ENCODE measurements at regions not wholly inside any gene's neighbourhood (a gene's known extent, or its start where the extent isn't known, plus 50 kb on each side); places are given as distances from the start of the nearest gene placed in this dataset.

DNA sequence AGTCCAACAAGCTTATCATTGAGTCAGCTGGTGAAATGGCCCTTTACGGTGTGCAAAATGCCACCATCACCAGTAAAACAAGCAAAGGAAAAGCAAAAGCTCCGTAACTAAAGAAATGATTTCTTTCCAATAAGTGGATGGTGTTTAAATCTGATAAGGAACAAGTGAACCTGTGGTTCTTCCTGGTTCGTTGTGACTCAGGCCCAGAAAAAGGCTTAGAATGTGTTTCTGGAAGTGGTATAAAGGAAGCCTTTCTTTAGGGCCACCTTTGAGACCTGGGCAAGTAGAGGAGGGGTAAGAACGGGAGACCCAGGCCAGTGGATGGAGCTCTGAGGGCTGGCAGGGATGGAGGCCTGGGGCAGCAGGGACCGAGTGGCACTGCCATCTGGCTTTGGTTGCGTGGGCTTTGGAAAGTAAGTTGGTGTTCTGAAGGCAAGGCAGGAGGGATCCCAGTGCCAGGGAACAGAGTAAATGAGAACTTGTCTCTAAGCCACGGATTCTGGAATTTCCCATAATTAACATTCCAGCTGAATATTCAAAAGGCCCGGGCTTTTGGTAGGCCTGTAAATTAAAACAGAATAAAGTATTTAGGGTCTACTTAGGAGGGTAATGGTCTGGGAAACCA lies 87.9 kb upstream of the LMO4 start (continued):
- TF ChIP-seq, protein P1, sequence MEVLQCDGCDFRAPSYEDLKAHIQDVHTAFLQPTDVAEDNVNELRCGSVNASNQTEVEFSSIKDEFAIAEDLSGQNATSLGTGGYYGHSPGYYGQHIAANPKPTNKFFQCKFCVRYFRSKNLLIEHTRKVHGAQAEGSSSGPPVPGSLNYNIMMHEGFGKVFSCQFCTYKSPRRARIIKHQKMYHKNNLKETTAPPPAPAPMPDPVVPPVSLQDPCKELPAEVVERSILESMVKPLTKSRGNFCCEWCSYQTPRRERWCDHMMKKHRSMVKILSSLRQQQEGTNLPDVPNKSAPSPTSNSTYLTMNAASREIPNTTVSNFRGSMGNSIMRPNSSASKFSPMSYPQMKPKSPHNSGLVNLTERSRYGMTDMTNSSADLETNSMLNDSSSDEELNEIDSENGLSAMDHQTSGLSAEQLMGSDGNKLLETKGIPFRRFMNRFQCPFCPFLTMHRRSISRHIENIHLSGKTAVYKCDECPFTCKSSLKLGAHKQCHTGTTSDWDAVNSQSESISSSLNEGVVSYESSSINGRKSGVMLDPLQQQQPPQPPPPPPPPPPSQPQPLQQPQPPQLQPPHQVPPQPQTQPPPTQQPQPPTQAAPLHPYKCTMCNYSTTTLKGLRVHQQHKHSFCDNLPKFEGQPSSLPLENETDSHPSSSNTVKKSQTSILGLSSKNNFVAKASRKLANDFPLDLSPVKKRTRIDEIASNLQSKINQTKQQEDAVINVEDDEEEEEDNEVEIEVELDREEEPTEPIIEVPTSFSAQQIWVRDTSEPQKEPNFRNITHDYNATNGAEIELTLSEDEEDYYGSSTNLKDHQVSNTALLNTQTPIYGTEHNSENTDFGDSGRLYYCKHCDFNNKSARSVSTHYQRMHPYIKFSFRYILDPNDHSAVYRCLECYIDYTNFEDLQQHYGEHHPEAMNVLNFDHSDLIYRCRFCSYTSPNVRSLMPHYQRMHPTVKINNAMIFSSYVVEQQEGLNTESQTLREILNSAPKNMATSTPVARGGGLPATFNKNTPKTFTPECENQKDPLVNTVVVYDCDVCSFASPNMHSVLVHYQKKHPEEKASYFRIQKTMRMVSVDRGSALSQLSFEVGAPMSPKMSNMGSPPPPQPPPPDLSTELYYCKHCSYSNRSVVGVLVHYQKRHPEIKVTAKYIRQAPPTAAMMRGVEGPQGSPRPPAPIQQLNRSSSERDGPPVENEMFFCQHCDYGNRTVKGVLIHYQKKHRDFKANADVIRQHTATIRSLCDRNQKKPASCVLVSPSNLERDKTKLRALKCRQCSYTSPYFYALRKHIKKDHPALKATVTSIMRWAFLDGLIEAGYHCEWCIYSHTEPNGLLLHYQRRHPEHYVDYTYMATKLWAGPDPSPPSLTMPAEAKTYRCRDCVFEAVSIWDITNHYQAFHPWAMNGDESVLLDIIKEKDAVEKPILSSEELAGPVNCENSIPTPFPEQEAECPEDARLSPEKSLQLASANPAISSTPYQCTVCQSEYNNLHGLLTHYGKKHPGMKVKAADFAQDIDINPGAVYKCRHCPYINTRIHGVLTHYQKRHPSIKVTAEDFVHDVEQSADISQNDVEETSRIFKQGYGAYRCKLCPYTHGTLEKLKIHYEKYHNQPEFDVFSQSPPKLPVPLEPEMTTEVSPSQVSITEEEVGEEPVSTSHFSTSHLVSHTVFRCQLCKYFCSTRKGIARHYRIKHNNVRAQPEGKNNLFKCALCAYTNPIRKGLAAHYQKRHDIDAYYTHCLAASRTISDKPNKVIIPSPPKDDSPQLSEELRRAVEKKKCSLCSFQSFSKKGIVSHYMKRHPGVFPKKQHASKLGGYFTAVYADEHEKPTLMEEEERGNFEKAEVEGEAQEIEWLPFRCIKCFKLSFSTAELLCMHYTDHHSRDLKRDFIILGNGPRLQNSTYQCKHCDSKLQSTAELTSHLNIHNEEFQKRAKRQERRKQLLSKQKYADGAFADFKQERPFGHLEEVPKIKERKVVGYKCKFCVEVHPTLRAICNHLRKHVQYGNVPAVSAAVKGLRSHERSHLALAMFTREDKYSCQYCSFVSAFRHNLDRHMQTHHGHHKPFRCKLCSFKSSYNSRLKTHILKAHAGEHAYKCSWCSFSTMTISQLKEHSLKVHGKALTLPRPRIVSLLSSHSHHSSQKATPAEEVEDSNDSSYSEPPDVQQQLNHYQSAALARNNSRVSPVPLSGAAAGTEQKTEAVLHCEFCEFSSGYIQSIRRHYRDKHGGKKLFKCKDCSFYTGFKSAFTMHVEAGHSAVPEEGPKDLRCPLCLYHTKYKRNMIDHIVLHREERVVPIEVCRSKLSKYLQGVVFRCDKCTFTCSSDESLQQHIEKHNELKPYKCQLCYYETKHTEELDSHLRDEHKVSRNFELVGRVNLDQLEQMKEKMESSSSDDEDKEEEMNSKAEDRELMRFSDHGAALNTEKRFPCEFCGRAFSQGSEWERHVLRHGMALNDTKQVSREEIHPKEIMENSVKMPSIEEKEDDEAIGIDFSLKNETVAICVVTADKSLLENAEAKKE (CRISPR knock-in tag; IDR thresholded peaks at IDR 0.05): no peak
- TF ChIP-seq CREB1 (CRISPR knock-in tag; IDR thresholded peaks at IDR 0.05; ENCODE audit: low read depth): no peak
- TF ChIP-seq POLR2AphosphoS5 (IDR thresholded peaks at IDR 0.05; ENCODE audit: low read depth): no peak
- no peak for TF ChIP-seq EZH2 (IDR thresholded peaks at IDR 0.05; ENCODE audit: low read depth, unreplicated experiment)

GRCh38 chr1:87242445-87243185 lies 86.1 kb upstream of the LMO4 start:
- no peaks in the 10 kb centered on the region for H3K27me3 ChIP-seq (ENCODE audit: insufficient read depth)
- no peak overlapping the region for H3K27ac ChIP-seq (ENCODE audit: low read depth)
- Mint-ChIP-seq H3K4me3 (no peak overlapping the region), H3K9me3 (peaks cover 6% of the 10 kb centered on the region; the same call in 1 of the 3 replicates), H3K27ac (no peak overlapping the region), H3K36me3 (ENCODE audit: low read depth) (no peaks in the 10 kb centered on the region; the same call in 2 of the 3 replicates), H3K27me3 (ENCODE audit: insufficient read depth, low read depth, poor library complexity) (peaks cover 4% of the 10 kb centered on the region), H3K4me1 (peaks cover 4% of the 10 kb centered on the region)
- H3K36me3 ChIP-seq (ENCODE audit: insufficient read depth): no peaks in the 10 kb centered on the region
- ATAC-seq: no peak
- H2AFZ ChIP-seq: no peak overlapping the region
- no peaks in the 10 kb centered on the region for H3K4me1 ChIP-seq (ENCODE audit: insufficient read depth)
- peaks cover 14% of the 10 kb centered on the region for H3K9me2 ChIP-seq (ENCODE audit: insufficient read depth)
- no peaks in the 10 kb centered on the region for H3F3A ChIP-seq (replicated peaks; ENCODE audit: low read depth)
- no peaks in the 10 kb centered on the region for H4K20me1 ChIP-seq (replicated peaks; ENCODE audit: insufficient read depth)
- H3K4me3 ChIP-seq: no peak overlapping the region
- no peaks in the 10 kb centered on the region for H3K79me2 ChIP-seq (replicated peaks; ENCODE audit: insufficient read depth)
- no peak for DNase-seq (ENCODE audit: low spot score)
- no peak overlapping the region for H3K4me2 ChIP-seq
- TF ChIP-seq JUNB (IDR thresholded peaks at IDR 0.05; ENCODE audit: unreplicated experiment): no peak
- no peak for TF ChIP-seq ZNF331 (CRISPR knock-in tag; IDR thresholded peaks at IDR 0.05; ENCODE audit: low read depth)
- TF ChIP-seq NANOG (IDR thresholded peaks at IDR 0.05; ENCODE audit: borderline replicate concordance): no peak
- no peak for TF ChIP-seq EZH2phosphoT487 (IDR thresholded peaks at IDR 0.05; ENCODE audit: unreplicated experiment)
- TF ChIP-seq, protein P2, sequence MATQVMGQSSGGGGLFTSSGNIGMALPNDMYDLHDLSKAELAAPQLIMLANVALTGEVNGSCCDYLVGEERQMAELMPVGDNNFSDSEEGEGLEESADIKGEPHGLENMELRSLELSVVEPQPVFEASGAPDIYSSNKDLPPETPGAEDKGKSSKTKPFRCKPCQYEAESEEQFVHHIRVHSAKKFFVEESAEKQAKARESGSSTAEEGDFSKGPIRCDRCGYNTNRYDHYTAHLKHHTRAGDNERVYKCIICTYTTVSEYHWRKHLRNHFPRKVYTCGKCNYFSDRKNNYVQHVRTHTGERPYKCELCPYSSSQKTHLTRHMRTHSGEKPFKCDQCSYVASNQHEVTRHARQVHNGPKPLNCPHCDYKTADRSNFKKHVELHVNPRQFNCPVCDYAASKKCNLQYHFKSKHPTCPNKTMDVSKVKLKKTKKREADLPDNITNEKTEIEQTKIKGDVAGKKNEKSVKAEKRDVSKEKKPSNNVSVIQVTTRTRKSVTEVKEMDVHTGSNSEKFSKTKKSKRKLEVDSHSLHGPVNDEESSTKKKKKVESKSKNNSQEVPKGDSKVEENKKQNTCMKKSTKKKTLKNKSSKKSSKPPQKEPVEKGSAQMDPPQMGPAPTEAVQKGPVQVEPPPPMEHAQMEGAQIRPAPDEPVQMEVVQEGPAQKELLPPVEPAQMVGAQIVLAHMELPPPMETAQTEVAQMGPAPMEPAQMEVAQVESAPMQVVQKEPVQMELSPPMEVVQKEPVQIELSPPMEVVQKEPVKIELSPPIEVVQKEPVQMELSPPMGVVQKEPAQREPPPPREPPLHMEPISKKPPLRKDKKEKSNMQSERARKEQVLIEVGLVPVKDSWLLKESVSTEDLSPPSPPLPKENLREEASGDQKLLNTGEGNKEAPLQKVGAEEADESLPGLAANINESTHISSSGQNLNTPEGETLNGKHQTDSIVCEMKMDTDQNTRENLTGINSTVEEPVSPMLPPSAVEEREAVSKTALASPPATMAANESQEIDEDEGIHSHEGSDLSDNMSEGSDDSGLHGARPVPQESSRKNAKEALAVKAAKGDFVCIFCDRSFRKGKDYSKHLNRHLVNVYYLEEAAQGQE (IDR thresholded peaks at IDR 0.05; ENCODE audit: unreplicated experiment): no peak
- TF ChIP-seq ZNF114 (CRISPR knock-in tag; IDR thresholded peaks at IDR 0.05): no peak
- no peak for TF ChIP-seq STAT1 (IDR thresholded peaks at IDR 0.05; ENCODE audit: unreplicated experiment)
- TF ChIP-seq POLR2AphosphoS5 (IDR thresholded peaks at IDR 0.05; ENCODE audit: low read depth): no peak
- TF ChIP-seq, protein P3, sequence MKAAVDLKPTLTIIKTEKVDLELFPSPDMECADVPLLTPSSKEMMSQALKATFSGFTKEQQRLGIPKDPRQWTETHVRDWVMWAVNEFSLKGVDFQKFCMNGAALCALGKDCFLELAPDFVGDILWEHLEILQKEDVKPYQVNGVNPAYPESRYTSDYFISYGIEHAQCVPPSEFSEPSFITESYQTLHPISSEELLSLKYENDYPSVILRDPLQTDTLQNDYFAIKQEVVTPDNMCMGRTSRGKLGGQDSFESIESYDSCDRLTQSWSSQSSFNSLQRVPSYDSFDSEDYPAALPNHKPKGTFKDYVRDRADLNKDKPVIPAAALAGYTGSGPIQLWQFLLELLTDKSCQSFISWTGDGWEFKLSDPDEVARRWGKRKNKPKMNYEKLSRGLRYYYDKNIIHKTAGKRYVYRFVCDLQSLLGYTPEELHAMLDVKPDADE (IDR thresholded peaks at IDR 0.05): no peak
- no peak for TF ChIP-seq EZH2 (IDR thresholded peaks at IDR 0.05; ENCODE audit: low read depth, unreplicated experiment)

All from GM23338 (cell line).